HEK293 (cell line): ENCODE measurements at regions not wholly inside any gene's neighbourhood (a gene's known extent, or its start where the extent isn't known, plus 50 kb on each side); places are given as distances from the start of the nearest gene placed in this dataset.

Source experiments
- CTCF ChIA-PET: fragments of 350-600 bp; formaldehyde crosslinking; extraction: SDS; loops from one replicate; lab custom pipeline; 2021; ENCODE audit warnings: antibody characterized with exemption; lab: Yijun Ruan, JAX
- POLR2A ChIA-PET: fragments of 300-600 bp; formaldehyde crosslinking; extraction: SDS; loops from one replicate; lab custom pipeline; 2020; ENCODE audit warnings: antibody characterized with exemption, inconsistent platforms; lab: Yijun Ruan, JAX
- H3K27ac ChIP-seq: fragments of 200-500 bp; sonication (Bioruptor generic); 2 replicates; pipeline ENCODE4 v1.5.1; 2014; ENCODE audit warnings: low read depth, low read length, control low read depth, inconsistent platforms; ENCODE audit errors: extremely low read depth
- H3K36me3 ChIP-seq, 2 experiments: fragments of 200-500 bp in 1 of 2; sonication (Bioruptor generic) in 1 of 2; 1 replicate in 1 of 2; 2 replicates in 1 of 2; pipeline ENCODE4 v1.5.1; 2014 to 2017; ENCODE audit warnings: inconsistent platforms in 2 of 2, low read length in 2 of 2; ENCODE audit not compliant: control insufficient read depth in 2 of 2, insufficient read depth in 1 of 2
- H3K4me1 ChIP-seq: fragments of 200-500 bp; sonication (Bioruptor generic); 2 replicates; pipeline ENCODE4 v1.5.1; 2014; ENCODE audit warnings: mild to moderate bottlenecking, low read length, inconsistent platforms; ENCODE audit not compliant: control insufficient read depth, insufficient read depth
- H3K4me3 ChIP-seq: 2 replicates; pipeline ENCODE4 v1.5.1; 2011; ENCODE audit warnings: low read depth, mild to moderate bottlenecking, control low read depth, low read length, moderate library complexity
- H3K9me3 ChIP-seq: fragments of 200-500 bp; sonication (Bioruptor generic); 2 replicates; pipeline ENCODE4 v1.5.1; 2014; ENCODE audit warnings: low read depth, low read length, inconsistent platforms; ENCODE audit not compliant: control insufficient read depth, insufficient read depth
- GLI2 ChIP-seq: fragments of 450-650 bp; formaldehyde crosslinking; IDR thresholded peaks from 2 replicates; pipeline ENCODE4; 2017; ENCODE audit warnings: missing biosample characterization, missing genetic modification characterization, low read depth, borderline replicate concordance
- IKZF3 ChIP-seq: fragments of 450-650 bp; IDR thresholded peaks from 2 replicates; pipeline ENCODE4 v1.5.0; 2018; ENCODE audit warnings: missing biosample characterization, mild to moderate bottlenecking, missing genetic modification characterization, moderate library complexity
- INSM2 ChIP-seq: fragments of 450-650 bp; formaldehyde crosslinking; IDR thresholded peaks from 2 replicates; pipeline ENCODE4 v1.5.1; 2016; ENCODE audit warnings: missing biosample characterization, missing genetic modification characterization
- KLF17 ChIP-seq: fragments of 450-650 bp; formaldehyde crosslinking; IDR thresholded peaks from 2 replicates; pipeline ENCODE4 v1.5.1; 2016; ENCODE audit warnings: missing biosample characterization, missing genetic modification characterization
- TRIM28 ChIP-seq: IDR thresholded peaks from 2 replicates; pipeline ENCODE4 v1.6.1; 2011; ENCODE audit warnings: low read length, control low read depth, borderline replicate concordance
- TSHZ1 ChIP-seq: fragments of 450-650 bp; formaldehyde crosslinking; IDR thresholded peaks from 2 replicates; pipeline ENCODE4 v1.5.1; 2016; ENCODE audit warnings: missing biosample characterization, missing genetic modification characterization, borderline replicate concordance
- ZBTB11 ChIP-seq: fragments of 450-650 bp; formaldehyde crosslinking; conservative IDR thresholded peaks from 2 replicates; pipeline ENCODE4 v1.5.1; 2016; ENCODE audit warnings: low read depth, missing biosample characterization, missing genetic modification characterization
- ZNF140 ChIP-seq: fragments of 450-650 bp; formaldehyde crosslinking; IDR thresholded peaks from 2 replicates; pipeline ENCODE4 v1.5.1; 2016; ENCODE audit warnings: missing biosample characterization, missing genetic modification characterization
- ZNF18 ChIP-seq: fragments of 450-650 bp; formaldehyde crosslinking; IDR thresholded peaks from 2 replicates; pipeline ENCODE4 v1.5.1; 2016; ENCODE audit warnings: missing biosample characterization, missing genetic modification characterization
- ZNF366 ChIP-seq: fragments of 450-650 bp; formaldehyde crosslinking; conservative IDR thresholded peaks from 2 replicates; pipeline ENCODE4 v1.5.1; 2016; ENCODE audit warnings: missing biosample characterization, missing genetic modification characterization
- ZNF423 ChIP-seq: fragments of 450-650 bp; formaldehyde crosslinking; IDR thresholded peaks from 2 replicates; pipeline ENCODE4 v1.5.1; 2016; ENCODE audit warnings: missing biosample characterization, missing genetic modification characterization
- ZNF558 ChIP-seq: fragments of 450-650 bp; formaldehyde crosslinking; IDR thresholded peaks from 2 replicates; pipeline ENCODE4 v1.5.1; 2016; ENCODE audit warnings: missing biosample characterization, missing genetic modification characterization
- ZNF560 ChIP-seq: fragments of 450-650 bp; formaldehyde crosslinking; IDR thresholded peaks from 2 replicates; pipeline ENCODE4 v1.5.1; 2017; ENCODE audit warnings: missing biosample characterization, missing genetic modification characterization, borderline replicate concordance
- ZNF623 ChIP-seq: fragments of 450-650 bp; formaldehyde crosslinking; IDR thresholded peaks from 2 replicates; pipeline ENCODE4 v1.5.1; 2016; ENCODE audit warnings: missing biosample characterization, missing genetic modification characterization
- ZNF670 ChIP-seq: fragments of 450-650 bp; formaldehyde crosslinking; IDR thresholded peaks from 2 replicates; pipeline ENCODE4 v1.5.1; 2016; ENCODE audit warnings: missing biosample characterization, missing genetic modification characterization, low read depth
- ZSCAN5A ChIP-seq: fragments of 450-650 bp; formaldehyde crosslinking; IDR thresholded peaks from 2 replicates; pipeline ENCODE4 v1.5.1; 2016; ENCODE audit warnings: missing biosample characterization, missing genetic modification characterization

GRCh38 chr3:102841866-102842265, 407.1 kb downstream of the ZPLD1 start (continued):
- TF ChIP-seq ZBTB11 (tag by site-specific recombination) (no peak), ZNF670 (tag by site-specific recombination) (no peak), ZSCAN5A (tag by site-specific recombination) (no peak), KLF17 (tag by site-specific recombination) (no peak), TSHZ1 (tag by site-specific recombination) (no peak), ZNF423 (tag by site-specific recombination) (no peak)

- H3K9me3 ChIP-seq: no peaks in the 10 kb centered on the region
- ChIA-PET POLR2A (no interaction called here), CTCF (no interaction called here)
- H3K4me3 ChIP-seq: no peak overlapping the region
- no peaks in the 10 kb centered on the region for H3K36me3 ChIP-seq
- H3K4me1 ChIP-seq: no peaks in the 10 kb centered on the region
- H3K27ac ChIP-seq: no peak overlapping the region
- TF ChIP-seq ZNF558 (tag by site-specific recombination) (no peak), GLI2 (no peak)
Measured at GRCh38 chr3:102866845-102867244, 432.0 kb downstream of the ZPLD1 start.

- no peaks in the 10 kb centered on the region for H3K9me3 ChIP-seq
- H3K36me3 ChIP-seq: no peaks in the 10 kb centered on the region
- no peak overlapping the region for H3K4me3 ChIP-seq
- CTCF ChIA-PET: no interaction called here
- no peak overlapping the region for H3K27ac ChIP-seq
- POLR2A ChIA-PET: no interaction called here
- H3K4me1 ChIP-seq: no peaks in the 10 kb centered on the region
- TF ChIP-seq ZNF140 (tag by site-specific recombination): peak; percentile 25; the same call in 1 of the 2 replicates
- no peak for TF ChIP-seq TRIM28
- TF ChIP-seq ZBTB11 (tag by site-specific recombination): peak; percentile 44; the same call in 1 of the 2 replicates
- no peak for TF ChIP-seq ZNF366 (tag by site-specific recombination)
- TF ChIP-seq ZNF560: no peak
- no peak for TF ChIP-seq IKZF3 (tag by site-specific recombination)
- TF ChIP-seq ZNF18 (tag by site-specific recombination): no peak
- TF ChIP-seq ZNF623: 0 out of 2 replicates have a peak, but pooled peaks have one; percentile 30
- TF ChIP-seq INSM2 (tag by site-specific recombination): no peak
Measured at GRCh38 chr3:102883515-102883914, 448.7 kb downstream of the ZPLD1 start.
